GM12878 (cell line): ENCODE measurements at regions not wholly inside any gene's neighbourhood (a gene's known extent, or its start where the extent isn't known, plus 50 kb on each side); places are given as distances from the start of the nearest gene placed in this dataset.

Experiments
- ATAC-seq: fragments of 200-7000 bp; cut with Tn5 transposase; 3 replicates; pipeline ENCODE4 v1.9.1; 2020; ENCODE audit warnings: mild to moderate bottlenecking, moderate library complexity
- BruUV-seq: library from RNA; stranded (reverse); fragments of 400-500 nt; replicated peaks from 2 replicates; lab custom pipeline; 2021; lab: Mats Ljungman, UMichigan
- CTCF ChIA-PET: fragments of 300-600 bp; sonication (Branson Sonifier 250); formaldehyde crosslinking; extraction: SDS; loops from one replicate; lab custom pipeline; 2021; ENCODE audit warnings: inconsistent platforms; lab: Yijun Ruan, JAX
- POLR2A ChIA-PET: fragments of 350-600 bp; formaldehyde crosslinking; extraction: SDS; loops from one replicate; lab custom pipeline; 2021; ENCODE audit warnings: inconsistent platforms; lab: Charles Lee
- RAD21 ChIA-PET: fragments of 300-600 bp; sonication (Branson Sonifier 250); formaldehyde crosslinking; loops from one replicate; lab custom pipeline; 2023; ENCODE audit warnings: antibody characterized with exemption; ENCODE audit not compliant: unreplicated experiment; lab: Charles Lee
- SMC1A ChIA-PET: fragments of 300-600 bp; sonication (Branson Sonifier 250); formaldehyde crosslinking; loops from one replicate; lab custom pipeline; 2023; ENCODE audit not compliant: unreplicated experiment, uncharacterized antibody; lab: Charles Lee
- DNase-seq: peaks from one replicate; pipeline ENCODE4 v3.0.0-alpha.2; 2011; ENCODE audit warnings: low read depth, low spot score
- FAIRE-seq: peaks from 3 replicates; lab custom pipeline; 2011; peaks lifted over from hg19 to GRCh38; lab: Jason Lieb, UNC
- H2AFZ ChIP-seq: 2 replicates; pipeline ENCODE4 v1.6.0; 2011; ENCODE audit warnings: low read depth, low read length, control low read depth; ENCODE audit not compliant: control insufficient read depth
- H3K27ac ChIP-seq: 2 replicates; pipeline ENCODE4 v1.5.1; 2011; ENCODE audit warnings: control low read depth; ENCODE audit not compliant: control insufficient read depth, insufficient read depth
- H3K27me3 ChIP-seq, 2 experiments: replicated peaks in 1 of 2; 2 replicates each; pipeline versions ENCODE4 v1.6.0 to v1.6.1; 2011; ENCODE audit warnings: low read length in 1 of 2; ENCODE audit not compliant: control insufficient read depth in 2 of 2, insufficient read depth in 2 of 2
- H3K36me3 ChIP-seq, 2 experiments: 2 replicates each; pipeline ENCODE4 v1.5.1; 2011; ENCODE audit warnings: low read length in 1 of 2; ENCODE audit not compliant: control insufficient read depth in 2 of 2, insufficient read depth in 2 of 2
- H3K4me1 ChIP-seq: 2 replicates; pipeline ENCODE4 v1.6.1; 2011; ENCODE audit warnings: mild to moderate bottlenecking, low read length, moderate library complexity, mixed read lengths; ENCODE audit not compliant: control insufficient read depth, insufficient read depth
- H3K4me2 ChIP-seq: 2 replicates; pipeline ENCODE4 v1.6.0; 2011; ENCODE audit warnings: control low read depth; ENCODE audit not compliant: control insufficient read depth, insufficient read depth
- H3K4me3 ChIP-seq: fragments of 200-600 bp; sonication (generic); 2 replicates; pipeline ENCODE4 v1.5.1; 2016
- H3K79me2 ChIP-seq: 2 replicates; pipeline ENCODE4 v1.6.0; 2011; ENCODE audit warnings: low read length; ENCODE audit not compliant: control insufficient read depth, insufficient read depth
- H3K9ac ChIP-seq: 2 replicates; pipeline ENCODE4 v1.8.0; 2011; ENCODE audit warnings: low read length, control low read depth, mixed read lengths; ENCODE audit not compliant: control insufficient read depth, insufficient read depth
- H3K9me3 ChIP-seq: replicated peaks from 3 replicates; pipeline ENCODE4 v1.5.1; 2011; ENCODE audit warnings: mild to moderate bottlenecking, low read length; ENCODE audit not compliant: control insufficient read depth, insufficient read depth
- H4K20me1 ChIP-seq: 2 replicates; pipeline ENCODE4 v1.6.0; 2011; ENCODE audit not compliant: control insufficient read depth, insufficient read depth
- BCL11A ChIP-seq: IDR thresholded peaks from 2 replicates; pipeline ENCODE4 v1.6.1; 2011; ENCODE audit warnings: low read depth, low read length
- BHLHE40 ChIP-seq, 2 experiments: fragments of 450-650 bp in 1 of 2; IDR thresholded peaks; 2 replicates each; pipeline ENCODE4 v1.6.1; 2011 to 2017; ENCODE audit warnings: low read depth in 2 of 2, borderline replicate concordance in 1 of 2, improper control_type of control experiment in 1 of 2, low read length in 1 of 2, mild to moderate bottlenecking in 1 of 2
- BMI1 ChIP-seq: fragments of 450-650 bp; IDR thresholded peaks from 2 replicates; pipeline ENCODE4 v1.6.1; 2016; ENCODE audit warnings: mild to moderate bottlenecking, moderate library complexity, borderline replicate concordance
- CEBPZ ChIP-seq: fragments of 150-350 bp; IDR thresholded peaks from 2 replicates; pipeline ENCODE4 v1.6.1; 2016; ENCODE audit warnings: low read depth, low read length
- ESRRA ChIP-seq: IDR thresholded peaks from 2 replicates; pipeline ENCODE4 v1.6.1; 2012; ENCODE audit warnings: mild to moderate bottlenecking, low read length, improper control_type of control experiment
- FOXM1 ChIP-seq: IDR thresholded peaks from 2 replicates; pipeline ENCODE4 v1.6.1; 2012; ENCODE audit warnings: low read depth, mild to moderate bottlenecking, inconsistent platforms, low read length, moderate library complexity
- MAX ChIP-seq: IDR thresholded peaks from 2 replicates; pipeline ENCODE4 v1.6.1; 2012; ENCODE audit warnings: low read depth, low read length, improper control_type of control experiment
- NKRF ChIP-seq: fragments of 450-650 bp; conservative IDR thresholded peaks from 2 replicates; pipeline ENCODE4 v1.6.1; 2017; ENCODE audit warnings: mild to moderate bottlenecking, moderate library complexity
- RBBP5 ChIP-seq: fragments of 200-600 bp; sonication (generic); conservative IDR thresholded peaks from 2 replicates; pipeline ENCODE4 v1.6.1; 2016
- SKIL ChIP-seq: fragments of 450-650 bp; IDR thresholded peaks from 2 replicates; pipeline ENCODE4 v1.6.1; 2017; ENCODE audit warnings: mild to moderate bottlenecking, low read depth, inconsistent platforms; ENCODE audit not compliant: poor library complexity, severe bottlenecking
- STAT1 ChIP-seq: fragments of 450-650 bp; conservative IDR thresholded peaks from 2 replicates; pipeline ENCODE4 v1.6.1; 2014; ENCODE audit warnings: antibody characterized with exemption, mild to moderate bottlenecking
- SUPT20H ChIP-seq: IDR thresholded peaks from 2 replicates; pipeline ENCODE4 v1.6.1; 2011; ENCODE audit warnings: low read depth, mild to moderate bottlenecking, low read length, moderate library complexity, borderline replicate concordance; ENCODE audit not compliant: control insufficient read depth
- TBL1XR1 ChIP-seq: IDR thresholded peaks from 2 replicates; pipeline ENCODE4 v1.6.1; 2012; ENCODE audit warnings: low read depth, low read length, improper control_type of control experiment
- ZNF217 ChIP-seq: fragments of 450-650 bp; IDR thresholded peaks from 2 replicates; pipeline ENCODE4 v1.6.1; 2017; ENCODE audit warnings: antibody characterized with exemption, mild to moderate bottlenecking
- WGBS: methylation state at CpG from one replicate; pipeline ENCODE4 v1.1.6; 2016; ENCODE audit warnings: low lambda C conversion rate; ENCODE audit not compliant: insufficient replicate concordance, insufficient coverage; ENCODE audit errors: missing lambda C conversion rate; 5-methylcytosine and 5-hydroxymethylcytosine counted together
- in situ Hi-C: fragments of 300-500 bp; cut with MboI; formaldehyde crosslinking; loops from 9 replicates; pipeline ENCODE4 v1.14.3; 2018; ENCODE audit warnings: mixed read lengths
- intact Hi-C: fragments of 100-400 bp; cut with micrococcal nuclease; formaldehyde crosslinking; loops from one replicate; pipeline ENCODE4 v1.14.2; 2022; ENCODE audit not compliant: unreplicated experiment
- TF ChIP-seq, protein P1 (sequence below): IDR thresholded peaks from 2 replicates; pipeline ENCODE4 v1.6.1; 2011; ENCODE audit warnings: low read depth, low read length, improper control_type of control experiment, borderline replicate concordance

GRCh38 chr18:48473816-48474215 lies 64.6 kb upstream of the ZBTB7C start:
- BruUV-seq, result no TSS peak
- H3K4me1 ChIP-seq, result no peaks in the 10 kb centered on the region
- H3K9me3 ChIP-seq, result no peaks in the 10 kb centered on the region; the same call in 2 of the 3 replicates
- no peak overlapping the region for H3K4me3 ChIP-seq
- no peak overlapping the region for H3K4me2 ChIP-seq
- FAIRE-seq (no peak), ATAC-seq (no peak), DNase-seq (no peak)
- RAD21 ChIA-PET, result interaction anchor here (1.4 kb wide), 1 partner anchor 29 kb away, joined by 3 read pairs; no protein-coding TSS in a partner anchor
- SMC1A ChIA-PET, result no interaction called here
- POLR2A ChIA-PET, result interaction anchor here (0.6 kb wide), 1 partner anchor 403 kb away, joined by 4 read pairs; no protein-coding TSS in a partner anchor
- CTCF ChIA-PET, result interaction anchor here (1.2 to 3.1 kb wide), 4 partner anchors 10 to 193 kb away, joined by 3 to 21 read pairs (median 4); no protein-coding TSS in a partner anchor
- no peak overlapping the region for H3K9ac ChIP-seq
- in situ Hi-C loops, result loop anchor here (5.0 kb wide), 1 partner anchor 188 kb away; no protein-coding TSS in a partner anchor
- WGBS, result 18% methylated on average over 1 of the region's 1 CpG
- no peak overlapping the region for H3K27ac ChIP-seq
- no peak for TF ChIP-seq BHLHE40 (IDR thresholded peaks at IDR 0.05; ENCODE audit: borderline replicate concordance in 1 of 2, low read depth in 2 of 2, low read length in 1 of 2)
- TF ChIP-seq FOXM1, result no peak
- TF ChIP-seq SKIL, result no peak
- TF ChIP-seq ESRRA, result no peak
- TF ChIP-seq CEBPZ, result no peak
- TF ChIP-seq BMI1, result no peak
- TF ChIP-seq BCL11A, result no peak
- TF ChIP-seq ZNF217, result no peak
- TF ChIP-seq, protein P1, sequence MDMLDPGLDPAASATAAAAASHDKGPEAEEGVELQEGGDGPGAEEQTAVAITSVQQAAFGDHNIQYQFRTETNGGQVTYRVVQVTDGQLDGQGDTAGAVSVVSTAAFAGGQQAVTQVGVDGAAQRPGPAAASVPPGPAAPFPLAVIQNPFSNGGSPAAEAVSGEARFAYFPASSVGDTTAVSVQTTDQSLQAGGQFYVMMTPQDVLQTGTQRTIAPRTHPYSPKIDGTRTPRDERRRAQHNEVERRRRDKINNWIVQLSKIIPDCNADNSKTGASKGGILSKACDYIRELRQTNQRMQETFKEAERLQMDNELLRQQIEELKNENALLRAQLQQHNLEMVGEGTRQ, result no peak
- TF ChIP-seq SUPT20H, result no peak
- TF ChIP-seq NKRF, result no peak
- no peak for TF ChIP-seq MAX
- TF ChIP-seq RBBP5, result no peak
- TF ChIP-seq STAT1, result no peak
- TF ChIP-seq TBL1XR1, result no peak
- TF ChIP-seq, all 136 proteins: peak for 0
- intact Hi-C loops, result no loop called here
- H3K36me3 ChIP-seq, result no peaks in the 10 kb centered on the region
- no peaks in the 10 kb centered on the region for H3K79me2 ChIP-seq
- peaks cover 0 to 2% of the 10 kb centered on the region in 2 experiments; a peak in 2 of 4 replicates for H3K27me3 ChIP-seq
- no peaks in the 10 kb centered on the region for H4K20me1 ChIP-seq
- no peak overlapping the region for H2AFZ ChIP-seq
